ENCODE measurements at regions not wholly inside any gene's neighbourhood (a gene's known extent, or its start where the extent isn't known, plus 50 kb on each side); places are given as distances from the start of the nearest gene placed in this dataset.

- no peak for TF ChIP-seq CTCF (IDR thresholded peaks at IDR 0.05; ENCODE audit: low read depth, low read length)
- H3K4me3 ChIP-seq (ENCODE audit: low read depth, low read length): no peak overlapping the region
These were observed 127.1 kb upstream of the UMPS start for GRCh38 chr3:124602980-124603627.

- no peak for TF ChIP-seq CTCF (IDR thresholded peaks at IDR 0.05; ENCODE audit: low read depth, low read length)
- no peak overlapping the region for H3K4me3 ChIP-seq (ENCODE audit: low read depth, low read length)
These were observed 124.3 kb upstream of the UMPS start for GRCh38 chr3:124605781-124606579.

- TF ChIP-seq CTCF (IDR thresholded peaks at IDR 0.05; ENCODE audit: low read depth, low read length): no peak
- H3K4me3 ChIP-seq (ENCODE audit: low read depth, low read length): no peak overlapping the region
These were observed 123.1 kb upstream of the UMPS start for GRCh38 chr3:124607163-124607562.

GRCh38 chr3:124609402-124609801 is 120.8 kb upstream of the UMPS start:
- no peak for TF ChIP-seq CTCF (IDR thresholded peaks at IDR 0.05; ENCODE audit: low read depth, low read length)
- no peak overlapping the region for H3K4me3 ChIP-seq (ENCODE audit: low read depth, low read length)

GRCh38 chr3:124610130-124610529 is 120.1 kb upstream of the UMPS start:
- TF ChIP-seq CTCF (IDR thresholded peaks at IDR 0.05; ENCODE audit: low read depth, low read length): no peak
- no peak overlapping the region for H3K4me3 ChIP-seq (ENCODE audit: low read depth, low read length)

GRCh38 chr3:124611520-124611919 is 118.7 kb upstream of the UMPS start:
- TF ChIP-seq CTCF (IDR thresholded peaks at IDR 0.05; ENCODE audit: low read depth, low read length): no peak
- no peak overlapping the region for H3K4me3 ChIP-seq (ENCODE audit: low read depth, low read length)

GRCh38 chr3:124615896-124616543 is 114.2 kb upstream of the UMPS start:
- no peak for TF ChIP-seq CTCF (IDR thresholded peaks at IDR 0.05; ENCODE audit: low read depth, low read length)
- H3K4me3 ChIP-seq (ENCODE audit: low read depth, low read length): no peak overlapping the region
